NAMALWA (cell line): ENCODE measurements at regions not wholly inside any gene's neighbourhood (a gene's known extent, or its start where the extent isn't known, plus 50 kb on each side); places are given as distances from the start of the nearest gene placed in this dataset.

Experiments
- DNase-seq: peaks from one replicate; pipeline ENCODE4 v3.0.0-alpha.2; 2015; ENCODE audit warnings: low spot score

GRCh38 chr1:168631671-168632400 is 55.4 kb downstream of the XCL1 start:
- DNase-seq, result no peak

DNA sequence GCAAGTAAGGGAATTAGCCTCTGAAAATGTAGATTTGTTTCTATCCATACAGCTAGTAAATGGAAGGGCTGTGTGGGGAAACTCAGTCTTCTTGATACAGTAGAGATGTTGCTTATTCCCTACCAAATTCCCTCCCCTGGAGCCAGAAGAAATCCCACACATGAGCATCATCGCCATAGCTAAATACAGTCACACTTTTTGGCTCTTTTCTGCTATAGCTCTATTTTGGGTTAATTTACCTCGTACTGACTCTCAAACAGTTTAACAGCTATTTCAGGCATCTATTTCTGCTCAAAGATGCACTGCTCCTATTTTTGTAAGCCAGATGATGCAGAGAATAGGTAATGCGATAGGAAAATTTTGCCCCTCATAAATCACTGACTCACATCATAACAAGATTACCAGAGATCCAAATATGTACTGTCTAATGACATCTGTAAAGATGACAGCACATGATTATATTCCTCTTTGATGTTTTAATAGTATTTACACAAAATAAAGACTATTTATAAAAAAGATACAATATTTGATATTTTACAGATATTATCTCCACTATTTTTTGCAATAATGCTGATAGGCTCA is 58.6 kb downstream of the XCL1 start:
- no peak for DNase-seq

DNA sequence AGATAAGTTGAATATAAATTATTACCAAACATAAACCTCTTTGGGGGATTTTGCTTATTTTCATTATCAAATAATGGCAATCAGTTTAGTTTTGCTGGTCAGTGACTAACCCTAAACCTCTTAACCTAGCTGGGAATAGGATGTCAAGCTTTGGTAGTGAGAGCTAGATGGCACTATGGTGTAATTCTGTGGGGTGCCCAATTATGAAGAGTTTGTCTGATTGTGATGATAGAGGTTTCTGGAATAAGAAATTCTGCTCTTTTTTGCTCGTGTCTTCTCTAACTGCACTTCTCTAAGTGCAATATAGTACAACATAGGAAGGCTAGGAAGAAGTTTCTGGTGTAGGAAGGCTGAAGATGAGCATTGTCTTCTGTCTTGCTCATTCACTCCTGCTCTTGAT is 59.8 kb downstream of the XCL1 start:
- peak; percentile 11 for DNase-seq

DNA sequence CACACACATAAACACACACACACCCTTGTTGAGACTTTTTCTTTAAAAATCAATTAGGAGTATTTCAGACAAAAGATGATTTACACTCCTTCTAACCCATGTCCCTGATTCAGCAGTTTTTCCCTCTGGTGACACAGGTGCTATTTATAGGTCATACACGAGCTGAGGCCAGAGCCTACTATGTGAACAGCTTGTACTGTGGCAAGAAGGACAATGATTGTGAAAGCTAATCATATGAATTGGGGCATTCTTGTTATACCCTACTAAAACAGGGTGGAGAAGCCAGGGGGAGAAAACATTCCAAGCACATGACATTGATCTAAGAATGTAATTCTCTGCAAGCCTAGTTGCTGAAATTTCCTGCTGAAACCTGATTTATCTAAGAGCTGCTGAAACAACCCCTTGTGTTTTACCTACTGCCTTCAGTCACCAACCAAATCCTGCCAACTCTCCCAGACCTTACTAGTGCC is 60.3 kb downstream of the XCL1 start:
- DNase-seq, result no peak

DNA sequence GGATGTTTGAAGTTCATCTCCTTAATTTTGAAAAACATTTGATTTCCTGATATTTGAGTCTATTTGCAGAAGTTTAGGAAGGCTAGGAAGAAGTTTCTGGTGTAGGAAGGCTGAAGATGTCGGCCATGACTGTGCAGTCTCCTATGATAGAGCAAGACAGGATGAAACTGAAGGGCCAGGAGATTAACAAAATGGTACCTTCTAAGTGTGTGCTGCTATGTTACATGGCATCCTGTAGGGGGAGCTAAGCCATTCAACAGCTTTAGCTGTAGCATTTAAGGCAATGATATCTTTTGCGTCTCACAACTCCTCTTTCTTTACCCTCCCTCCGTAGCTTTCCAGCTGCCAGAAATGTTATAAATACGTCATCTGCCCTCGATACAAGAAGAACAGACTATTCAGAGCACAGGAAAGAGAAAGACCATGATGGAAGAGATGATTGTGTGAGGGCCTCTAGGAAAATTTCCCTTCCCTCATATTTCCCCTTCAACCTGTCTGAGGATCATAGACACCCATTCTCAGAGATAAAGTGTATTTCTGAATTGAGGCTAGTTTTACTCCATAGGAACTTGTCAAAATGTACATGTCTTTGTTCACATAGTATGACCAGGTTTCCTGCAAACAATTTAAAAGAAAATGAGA is 61.1 kb downstream of the XCL1 start:
- peak; percentile 66 for DNase-seq

DNA sequence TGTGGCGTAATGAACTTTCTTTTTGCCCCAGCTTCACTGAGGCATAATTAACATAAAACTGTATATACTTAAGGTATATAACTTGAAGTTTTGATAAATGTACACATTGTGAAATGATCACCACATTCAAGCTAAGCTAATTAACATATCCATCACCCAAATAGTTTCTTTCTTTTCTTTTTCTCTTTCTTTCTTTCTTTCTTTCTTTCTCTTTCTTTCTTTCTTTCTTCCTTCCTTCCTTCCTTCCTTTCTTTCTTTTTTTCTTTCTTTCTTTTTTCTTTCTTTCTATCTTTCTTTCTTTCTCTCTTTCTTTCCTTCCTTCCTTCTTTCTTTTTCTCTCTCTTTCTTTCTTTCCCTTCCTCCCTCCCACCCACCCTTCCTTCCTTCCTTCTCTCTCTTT is 62.5 kb downstream of the XCL1 start:
- no peak for DNase-seq

GRCh38 chr1:168640182-168640581 is 63.8 kb downstream of the XCL1 start:
- no peak for DNase-seq

- DNase-seq, result no peak
Observed at GRCh38 chr1:168640836-168641235, 64.4 kb downstream of the XCL1 start.

DNA sequence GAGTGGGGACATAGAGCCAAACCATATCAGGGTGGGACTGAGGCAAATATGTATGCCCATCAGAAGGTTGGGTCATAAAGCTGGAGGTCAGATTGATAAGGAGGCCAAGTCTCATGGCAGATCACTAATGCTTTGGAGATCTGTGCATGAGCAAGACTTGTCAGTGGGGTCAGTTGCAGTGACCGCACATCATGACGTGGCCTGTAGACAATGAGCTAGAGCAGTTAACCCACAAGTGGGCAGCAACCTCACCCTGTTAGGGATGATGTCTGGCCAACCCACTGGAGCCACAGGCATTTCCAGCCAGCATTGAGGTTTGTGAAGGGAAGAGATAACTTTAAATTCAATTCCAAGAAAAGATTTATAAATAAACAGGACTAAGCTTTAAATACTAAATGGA is 66.7 kb downstream of the XCL1 start:
- no peak for DNase-seq
